Endothelial cell of umbilical vein (primary cell): ENCODE measurements at regions not wholly inside any gene's neighbourhood (a gene's known extent, or its start where the extent isn't known, plus 50 kb on each side); places are given as distances from the start of the nearest gene placed in this dataset.

Source experiments
- BruUV-seq: library from RNA; stranded (reverse); fragments of 400-500 nt; replicated peaks from 2 replicates; lab custom pipeline; 2021; lab: Mats Ljungman, UMichigan
- CTCF ChIA-PET: fragments of 300-600, 350-600 bp; sonication (Branson Sonifier 250); formaldehyde crosslinking; loops from one replicate; lab custom pipeline; 2021; ENCODE audit warnings: antibody characterized with exemption, inconsistent platforms; lab: Charles Lee
- POLR2A ChIA-PET: fragments of 300-600, 350-600 bp; sonication (Branson Sonifier 250); formaldehyde crosslinking; loops from one replicate; lab custom pipeline; 2021; ENCODE audit warnings: antibody characterized with exemption, inconsistent platforms; lab: Charles Lee
- DNase-seq: peaks from one replicate; pipeline ENCODE4 v3.0.0-alpha.2; 2011; ENCODE audit warnings: low read depth, low spot score
- FAIRE-seq: peaks from 2 replicates; lab custom pipeline; 2011; peaks lifted over from hg19 to GRCh38; lab: Jason Lieb, UNC
- H2AFZ ChIP-seq: 2 replicates; pipeline ENCODE4 v1.6.0; 2012; ENCODE audit warnings: low read depth, low read length, control low read depth, inconsistent platforms
- H3K27ac ChIP-seq: 2 replicates; pipeline ENCODE4 v1.5.1; 2011; ENCODE audit warnings: low read depth, mild to moderate bottlenecking, control low read depth, low read length, moderate library complexity; ENCODE audit not compliant: insufficient read depth
- H3K27me3 ChIP-seq, 2 experiments: 2 replicates each; pipeline versions ENCODE4 v1.6.0 to v1.6.1; 2011; ENCODE audit warnings: low read length in 2 of 2, mixed read lengths in 1 of 2; ENCODE audit not compliant: control insufficient read depth in 2 of 2, insufficient read depth in 2 of 2
- H3K36me3 ChIP-seq, 2 experiments: 2 replicates in 1 of 2; 3 replicates in 1 of 2; pipeline ENCODE4 v1.5.1; 2011; ENCODE audit warnings: low read length in 2 of 2, mild to moderate bottlenecking in 1 of 2, moderate library complexity in 1 of 2; ENCODE audit not compliant: control insufficient read depth in 2 of 2, insufficient read depth in 2 of 2; ENCODE audit errors: extremely low read depth in 1 of 2
- H3K4me1 ChIP-seq: 3 replicates; pipeline ENCODE4 v1.5.1; 2011; ENCODE audit warnings: mild to moderate bottlenecking, low read length; ENCODE audit not compliant: control insufficient read depth, insufficient read depth; ENCODE audit errors: extremely low read depth
- H3K4me2 ChIP-seq: 2 replicates; pipeline ENCODE4 v1.6.1; 2011; ENCODE audit warnings: low read length, control low read depth, mixed read lengths; ENCODE audit not compliant: insufficient read depth
- H3K4me3 ChIP-seq, 3 experiments: fragments of 200-600 bp in 1 of 3; sonication (generic), shearing (Covaris generic) in 1 of 3; replicated peaks in 1 of 3; 2 replicates each; pipeline ENCODE4 v1.5.1; 2011 to 2016; ENCODE audit warnings: control low read depth in 3 of 3, low read length in 3 of 3, mild to moderate bottlenecking in 2 of 3, inconsistent platforms in 1 of 3, low read depth in 1 of 3, moderate library complexity in 1 of 3; ENCODE audit not compliant: insufficient read depth in 1 of 3
- H3K79me2 ChIP-seq: 2 replicates; pipeline ENCODE4 v1.6.0; 2012; ENCODE audit warnings: low read length, inconsistent platforms; ENCODE audit not compliant: control insufficient read depth, insufficient read depth
- H3K9ac ChIP-seq: replicated peaks from 2 replicates; pipeline ENCODE3; 2011; ENCODE audit warnings: low read length, control low read depth; ENCODE audit not compliant: insufficient read depth; ENCODE audit errors: extremely low read depth
- H3K9me1 ChIP-seq: replicated peaks from 3 replicates; pipeline ENCODE4 v1.6.0; 2011; ENCODE audit warnings: mild to moderate bottlenecking, low read length; ENCODE audit not compliant: control insufficient read depth, insufficient read depth; ENCODE audit errors: extremely low read depth
- H3K9me3 ChIP-seq: replicated peaks from 2 replicates; pipeline ENCODE4 v1.5.1; 2012; ENCODE audit warnings: low read length, inconsistent platforms; ENCODE audit not compliant: control insufficient read depth, insufficient read depth
- H4K20me1 ChIP-seq: replicated peaks from 2 replicates; pipeline ENCODE3; 2011; ENCODE audit warnings: mild to moderate bottlenecking, low read length; ENCODE audit not compliant: control insufficient read depth, insufficient read depth; ENCODE audit errors: extremely low read depth
- CTCF ChIP-seq, 2 donors: IDR thresholded peaks; 1 replicate in 1 of 2; 2 replicates in 1 of 2; pipeline ENCODE4 v1.5.1; 2011; ENCODE audit warnings: low read length in 2 of 2, mild to moderate bottlenecking in 2 of 2, moderate library complexity in 2 of 2, control low read depth in 1 of 2, inconsistent platforms in 1 of 2, low read depth in 1 of 2; ENCODE audit not compliant: insufficient read depth in 1 of 2; ENCODE audit errors: extremely low read depth in 1 of 2
- EZH2 ChIP-seq: IDR thresholded peaks from 2 replicates; pipeline ENCODE4 v1.6.1; 2012; ENCODE audit warnings: borderline replicate concordance, low read depth, mild to moderate bottlenecking, moderate library complexity, low read length, inconsistent platforms; ENCODE audit not compliant: severe bottlenecking
- FOS ChIP-seq: IDR thresholded peaks from 2 replicates; pipeline ENCODE4 v1.6.1; 2011; ENCODE audit warnings: mild to moderate bottlenecking, low read length, moderate library complexity, borderline replicate concordance; ENCODE audit not compliant: insufficient read depth
- GATA2 ChIP-seq: IDR thresholded peaks from 2 replicates; pipeline ENCODE4 v1.7.0; 2011; ENCODE audit warnings: low read depth, mild to moderate bottlenecking, moderate library complexity, mixed read lengths, low read length; ENCODE audit not compliant: insufficient read length, insufficient read depth
- JUN ChIP-seq: IDR thresholded peaks from 2 replicates; pipeline ENCODE4 v1.6.1; 2011; ENCODE audit warnings: borderline replicate concordance, low read depth; ENCODE audit not compliant: insufficient read length, insufficient read depth
- MYC ChIP-seq: IDR thresholded peaks from one replicate; pipeline ENCODE4 v1.6.1; 2011; ENCODE audit warnings: mild to moderate bottlenecking, low read depth, low read length
- POLR2A ChIP-seq: IDR thresholded peaks from 2 replicates; pipeline ENCODE4 v1.6.1; 2012; ENCODE audit warnings: low read depth, mild to moderate bottlenecking, control low read depth, low read length
- POLR2AphosphoS5 ChIP-seq: IDR thresholded peaks from 2 replicates; pipeline ENCODE4 v1.6.1; 2012; ENCODE audit warnings: low read depth, mild to moderate bottlenecking, control low read depth, low read length, moderate library complexity; ENCODE audit not compliant: insufficient read depth
- dilution Hi-C: fragments of 300-500 bp; cut with MboI; formaldehyde crosslinking; loops from one replicate; pipeline ENCODE4 v1.15.0; 2019; ENCODE audit warnings: low sequenced_read_pairs; ENCODE audit not compliant: extremely low pct_ligation_motif_present
- intact Hi-C: fragments of 100-400 bp; cut with micrococcal nuclease; formaldehyde crosslinking; loops from one replicate; pipeline ENCODE4 v1.10.0; 2022
- TF ChIP-seq, protein P1 (sequence below): IDR thresholded peaks from 2 replicates; pipeline ENCODE4 v1.6.1; 2011; ENCODE audit not compliant: insufficient read depth, insufficient read length

DNA sequence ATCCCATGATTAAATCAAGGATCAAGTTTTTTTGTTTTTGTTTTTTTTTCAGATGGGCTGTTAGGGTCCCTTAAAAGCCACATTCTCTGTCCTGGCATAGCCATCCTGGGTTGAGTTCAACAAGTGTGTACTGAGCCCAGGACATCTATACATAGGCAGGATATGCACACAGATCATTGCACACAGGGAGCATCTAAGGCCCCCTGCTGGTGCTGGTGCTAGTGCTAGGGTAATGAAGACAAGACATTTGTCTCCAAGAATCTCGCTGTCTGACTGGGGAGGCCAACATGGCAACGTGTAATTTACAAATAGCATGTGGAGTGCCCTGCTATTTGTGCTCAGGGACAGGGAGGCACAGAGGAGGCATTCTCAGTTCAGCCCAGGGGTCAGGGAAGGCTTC is 124.5 kb downstream of the VAPA start:
- POLR2A ChIA-PET = no interaction called here
- CTCF ChIA-PET = no interaction called here
- H3K27me3 ChIP-seq = no peaks in the 10 kb centered on the region
- H3K9ac ChIP-seq = no peak overlapping the region
- H2AFZ ChIP-seq = no peak overlapping the region
- FAIRE-seq = no peak
- no peaks in the 10 kb centered on the region for H3K79me2 ChIP-seq
- no peak overlapping the region for H3K4me2 ChIP-seq
- no peaks in the 10 kb centered on the region for H3K9me1 ChIP-seq
- H3K4me3 ChIP-seq = no peak overlapping the region
- intact Hi-C loops (no loop called here), dilution Hi-C loops (no loop called here)
- H3K4me1 ChIP-seq = no peaks in the 10 kb centered on the region
- no peaks in the 10 kb centered on the region for H3K9me3 ChIP-seq
- no peak overlapping the region for H3K27ac ChIP-seq
- BruUV-seq = no TSS peak
- DNase-seq = no peak
- H4K20me1 ChIP-seq = no peaks in the 10 kb centered on the region
- H3K36me3 ChIP-seq = no peaks in the 10 kb centered on the region
- no peak for TF ChIP-seq MYC
- TF ChIP-seq FOS = no peak
- TF ChIP-seq POLR2A = no peak
- no peak for TF ChIP-seq JUN
- no peak for TF ChIP-seq GATA2
- TF ChIP-seq CTCF (IDR thresholded peaks at IDR 0.05; ENCODE audit: extremely low read depth in 1 of 2, insufficient read depth in 1 of 2, low read depth in 1 of 2, low read length in 2 of 2) = no peak
- no peak for TF ChIP-seq POLR2AphosphoS5
- TF ChIP-seq, protein P1, sequence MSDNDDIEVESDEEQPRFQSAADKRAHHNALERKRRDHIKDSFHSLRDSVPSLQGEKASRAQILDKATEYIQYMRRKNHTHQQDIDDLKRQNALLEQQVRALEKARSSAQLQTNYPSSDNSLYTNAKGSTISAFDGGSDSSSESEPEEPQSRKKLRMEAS = no peak
- TF ChIP-seq EZH2 = no peak
